ELF-1 (cell line): ENCODE measurements at regions not wholly inside any gene's neighbourhood (a gene's known extent, or its start where the extent isn't known, plus 50 kb on each side); places are given as distances from the start of the nearest gene placed in this dataset.
"Not testable (repeated sequence)": the region's sequence is repeated elsewhere in the genome, so short reads cannot be mapped to it uniquely, and the experiment has no call there.

ENCODE experiments used
- DNase-seq: peaks from one replicate; pipeline ENCODE4 v3.0.0-alpha.2; 2016; ENCODE audit warnings: low read depth, low spot score

- DNase-seq = no peak
Measured at GRCh38 chr2:58410549-58410948, 169.4 kb upstream of the FANCL start.

GRCh38 chr2:58407487-58407886, 166.4 kb upstream of the FANCL start:
- DNase-seq = no peak

GRCh38 chr2:58405341-58405740, 164.2 kb upstream of the FANCL start:
- DNase-seq = no peak

- DNase-seq = no peak
Measured at GRCh38 chr2:58401936-58402335, 160.8 kb upstream of the FANCL start.

- DNase-seq = no peak
Measured at GRCh38 chr2:58398406-58398805, 157.3 kb upstream of the FANCL start.

GRCh38 chr2:58387701-58388100, 146.6 kb upstream of the FANCL start:
- no peak for DNase-seq

GRCh38 chr2:58386904-58387303, 145.8 kb upstream of the FANCL start:
- DNase-seq = peak; percentile 62

GRCh38 chr2:58378152-58378551, 137.0 kb upstream of the FANCL start:
- DNase-seq = no peak

- no peak for DNase-seq
Measured at GRCh38 chr2:58377181-58377580, 136.1 kb upstream of the FANCL start.

GRCh38 chr2:58376592-58376991, 135.5 kb upstream of the FANCL start:
- no peak for DNase-seq

GRCh38 chr2:58369594-58369993, 128.5 kb upstream of the FANCL start:
- no peak for DNase-seq

- DNase-seq = no peak
Measured at GRCh38 chr2:58364098-58364497, 123.0 kb upstream of the FANCL start.

- DNase-seq = no peak
Measured at GRCh38 chr2:58358026-58358425, 116.9 kb upstream of the FANCL start.

GRCh38 chr2:58357521-58357920, 116.4 kb upstream of the FANCL start:
- no peak for DNase-seq

- no peak for DNase-seq
Measured at GRCh38 chr2:58354230-58354629, 113.1 kb upstream of the FANCL start.

- no peak for DNase-seq
Measured at GRCh38 chr2:58350484-58350883, 109.4 kb upstream of the FANCL start.

GRCh38 chr2:58347810-58348209, 106.7 kb upstream of the FANCL start:
- no peak for DNase-seq

- DNase-seq = peak; percentile 31
Measured at GRCh38 chr2:58341047-58341446, 99.9 kb upstream of the FANCL start.

- no peak for DNase-seq
Measured at GRCh38 chr2:58339548-58340243, 98.6 kb upstream of the FANCL start.

- DNase-seq = peak; percentile 46
Measured at GRCh38 chr2:58336416-58336815, 95.3 kb upstream of the FANCL start.

GRCh38 chr2:58334414-58334813, 93.3 kb upstream of the FANCL start:
- no peak for DNase-seq

GRCh38 chr2:58325296-58325895, 84.3 kb upstream of the FANCL start:
- DNase-seq = not testable (repeated sequence)

- DNase-seq = no peak
Measured at GRCh38 chr2:58319481-58319880, 78.4 kb upstream of the FANCL start.

GRCh38 chr2:58318949-58319348, 77.8 kb upstream of the FANCL start:
- DNase-seq = not testable (repeated sequence)
